TTC549 (cell line): ENCODE measurements at regions not wholly inside any gene's neighbourhood (a gene's known extent, or its start where the extent isn't known, plus 50 kb on each side); places are given as distances from the start of the nearest gene placed in this dataset.
A peak's percentile ranks its signal among the peaks of the same experiment; 100 is the strongest.
"Not testable (repeated sequence)": the region's sequence is repeated elsewhere in the genome, so short reads cannot be mapped to it uniquely, and the experiment has no call there.

Experiments used
- FAIRE-seq: peaks from 2 replicates; lab custom pipeline; 2012; peaks lifted over from hg19 to GRCh38; lab: Jason Lieb, UNC

DNA sequence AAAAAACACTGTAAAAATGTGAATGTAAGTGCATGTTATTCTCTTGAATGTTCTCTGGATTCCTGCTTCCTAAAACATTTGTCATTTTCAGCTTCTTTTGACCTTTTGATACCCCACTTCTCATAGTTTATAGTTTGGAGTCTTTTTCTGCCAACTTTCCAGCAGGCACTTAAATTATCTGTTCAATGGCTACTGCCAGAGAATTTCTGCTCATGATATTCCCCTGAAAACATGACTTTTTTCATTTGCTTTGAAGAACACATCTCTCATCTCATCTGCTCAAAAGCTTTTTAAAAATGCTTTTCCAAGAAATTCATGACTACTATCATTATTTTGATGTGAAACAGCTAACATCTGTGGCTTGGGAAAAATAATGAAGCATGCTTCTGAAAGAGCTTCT is 269.7 kb upstream of the PCDH7 start:
- no peak for FAIRE-seq

- FAIRE-seq, result no peak
Observed at GRCh38 chr4:30454504-30454903, 265.7 kb upstream of the PCDH7 start.

DNA sequence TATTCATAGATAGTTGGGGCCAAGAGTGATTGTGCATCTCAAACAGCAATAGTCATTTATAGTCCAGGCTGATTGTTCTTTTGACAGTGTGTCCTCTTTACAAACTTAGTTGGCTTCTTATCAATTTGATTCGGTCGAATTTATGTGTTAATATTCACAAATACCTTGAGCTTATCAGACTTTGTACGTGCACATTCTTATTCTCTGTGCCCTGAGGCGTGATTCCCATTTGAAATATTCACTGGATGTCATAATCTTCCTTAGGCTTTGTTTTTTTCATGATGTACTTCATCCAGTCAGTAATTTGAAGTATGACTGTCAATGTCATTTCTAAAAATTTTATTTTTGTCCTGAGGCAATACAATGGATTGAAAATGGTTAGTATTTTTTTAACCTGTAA is 263.5 kb upstream of the PCDH7 start:
- no peak for FAIRE-seq

DNA sequence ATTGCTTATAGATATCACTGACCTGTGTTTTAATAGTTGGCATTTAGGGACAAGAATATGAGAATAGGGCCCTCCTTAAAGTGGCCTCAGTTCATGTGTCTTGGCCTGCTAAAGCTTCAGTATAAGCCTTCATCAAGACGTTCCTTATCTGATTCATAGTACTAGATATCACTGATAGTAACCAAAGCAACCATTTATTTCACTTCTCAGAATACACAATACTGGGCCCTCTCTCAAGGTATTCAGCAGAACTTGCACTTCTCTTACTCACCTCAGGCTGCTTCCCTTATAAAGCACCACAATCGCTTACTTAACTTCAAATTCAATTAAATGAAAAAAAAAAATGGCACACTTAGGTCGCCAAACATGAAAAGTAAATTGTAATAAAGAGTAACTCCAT is 259.4 kb upstream of the PCDH7 start:
- FAIRE-seq, result no peak

GRCh38 chr4:30461218-30461617 is 259.0 kb upstream of the PCDH7 start:
- no peak for FAIRE-seq

- FAIRE-seq, result no peak
Observed at GRCh38 chr4:30462445-30463090, 257.6 kb upstream of the PCDH7 start.

DNA sequence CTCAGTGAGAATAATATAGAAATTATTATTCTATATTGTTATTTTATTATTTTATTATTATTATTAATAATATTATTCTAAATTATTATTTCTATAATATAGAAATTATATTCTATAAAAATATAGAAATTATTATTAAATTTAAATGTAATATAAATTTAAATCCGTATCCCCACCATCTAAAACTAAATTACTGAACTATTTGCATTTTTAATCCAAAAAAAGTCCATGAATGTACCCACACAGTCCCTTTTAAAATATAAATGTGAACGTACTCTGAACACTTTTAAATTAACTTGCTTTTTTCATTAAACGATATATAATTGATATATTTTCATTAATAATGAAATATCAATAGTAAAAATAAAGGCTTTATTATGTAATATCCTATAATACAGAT is 248.3 kb upstream of the PCDH7 start:
- peak; percentile 89 for FAIRE-seq

DNA sequence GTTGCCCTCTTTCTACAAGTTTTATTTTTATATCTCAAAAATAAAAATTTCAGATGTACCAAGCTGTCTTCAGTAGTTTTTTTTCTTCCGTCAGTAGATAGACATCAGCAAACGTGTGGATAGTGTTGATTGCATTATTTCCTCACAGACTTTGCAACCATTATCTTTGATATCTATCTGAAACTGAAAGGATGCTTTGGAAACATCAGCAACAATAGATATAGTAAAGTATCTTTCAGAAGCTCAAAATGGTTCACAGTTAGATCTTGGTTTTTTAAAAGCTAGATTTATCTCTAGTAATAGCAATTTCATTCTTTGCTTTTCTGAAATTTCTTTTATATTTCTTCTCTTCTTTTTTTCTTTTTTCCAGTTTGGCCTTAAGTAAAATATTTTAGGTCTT is 246.9 kb upstream of the PCDH7 start:
- FAIRE-seq, result no peak

- FAIRE-seq, result no peak
Observed at GRCh38 chr4:30495251-30495650, 224.9 kb upstream of the PCDH7 start.

GRCh38 chr4:30495651-30496310 is 224.4 kb upstream of the PCDH7 start:
- FAIRE-seq, result no peak

DNA sequence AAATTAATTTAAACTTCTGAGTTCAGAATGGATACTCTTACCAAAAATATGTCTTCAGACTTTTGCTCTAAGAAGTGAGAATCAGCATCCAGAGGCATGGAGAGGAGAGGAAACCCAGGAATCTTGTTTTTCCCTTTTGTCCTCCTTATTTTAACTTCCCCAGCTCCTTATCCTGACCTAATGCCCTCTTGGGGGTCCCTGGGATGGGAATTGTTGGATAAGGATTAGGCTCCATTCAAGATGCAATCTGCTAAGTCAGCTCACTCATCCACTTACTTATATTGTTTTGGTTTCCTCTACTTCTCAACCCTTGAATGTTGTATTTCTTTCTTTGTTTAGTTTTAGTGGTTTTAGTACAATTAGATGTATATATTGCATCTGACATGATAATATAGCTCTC is 208.4 kb upstream of the PCDH7 start:
- FAIRE-seq, result no peak

DNA sequence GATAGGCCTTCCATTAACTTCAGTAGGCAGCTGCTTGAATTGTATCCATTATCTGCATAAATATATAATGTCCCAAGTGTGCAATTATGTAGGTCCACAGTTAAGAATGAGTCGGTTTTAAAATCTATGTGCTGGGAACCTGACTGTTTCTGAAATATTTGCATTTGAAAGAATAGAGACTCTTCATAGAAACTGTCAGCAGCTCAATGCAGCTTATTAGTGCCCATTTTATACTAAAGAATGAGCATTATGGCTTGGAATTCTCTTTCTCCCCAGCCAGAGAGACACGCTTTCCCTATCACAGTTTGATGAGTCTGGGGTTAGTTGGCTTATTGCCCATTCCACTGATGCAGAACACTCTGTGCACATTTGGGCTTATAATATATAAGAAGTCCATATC is 202.0 kb upstream of the PCDH7 start:
- FAIRE-seq, result no peak

- no peak for FAIRE-seq
Observed at GRCh38 chr4:30525662-30526315, 194.4 kb upstream of the PCDH7 start.

DNA sequence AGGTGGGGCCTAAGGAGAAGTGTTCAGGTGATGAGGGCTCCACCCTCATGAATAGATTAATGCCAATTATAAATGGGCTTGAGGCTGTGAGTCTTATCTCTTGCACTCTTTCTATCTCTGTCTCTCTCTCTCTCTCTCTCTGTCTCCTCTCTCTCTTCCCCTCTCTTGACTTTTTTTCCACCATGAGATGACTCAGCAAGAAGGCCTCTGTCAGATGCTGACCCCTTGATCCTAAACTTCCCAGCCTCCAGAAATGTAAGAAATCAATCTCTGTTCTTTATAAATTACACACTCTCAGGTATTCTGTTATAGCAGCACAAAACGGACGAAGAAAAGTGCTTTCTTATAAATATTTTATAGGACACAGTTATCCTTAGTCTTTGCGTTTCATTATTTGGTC is 184.9 kb upstream of the PCDH7 start:
- no peak for FAIRE-seq

DNA sequence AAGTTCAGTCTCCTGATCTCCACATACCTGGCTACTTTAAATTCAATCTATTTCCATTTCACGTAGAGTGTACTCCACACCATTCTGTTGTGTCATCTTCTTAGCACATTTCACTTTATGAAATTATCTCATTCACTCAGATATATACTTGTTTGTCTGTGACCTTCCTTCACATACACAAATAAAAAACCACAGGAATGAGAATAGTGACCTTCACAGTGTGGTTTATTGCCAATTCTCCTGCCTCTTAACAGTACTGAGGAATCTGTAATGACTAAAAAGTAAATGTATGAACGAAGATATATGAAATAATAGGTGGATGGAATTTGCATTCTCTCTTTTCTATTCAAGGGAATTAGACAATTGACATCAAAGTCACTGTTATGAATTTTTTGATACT is 183.9 kb upstream of the PCDH7 start:
- no peak for FAIRE-seq

DNA sequence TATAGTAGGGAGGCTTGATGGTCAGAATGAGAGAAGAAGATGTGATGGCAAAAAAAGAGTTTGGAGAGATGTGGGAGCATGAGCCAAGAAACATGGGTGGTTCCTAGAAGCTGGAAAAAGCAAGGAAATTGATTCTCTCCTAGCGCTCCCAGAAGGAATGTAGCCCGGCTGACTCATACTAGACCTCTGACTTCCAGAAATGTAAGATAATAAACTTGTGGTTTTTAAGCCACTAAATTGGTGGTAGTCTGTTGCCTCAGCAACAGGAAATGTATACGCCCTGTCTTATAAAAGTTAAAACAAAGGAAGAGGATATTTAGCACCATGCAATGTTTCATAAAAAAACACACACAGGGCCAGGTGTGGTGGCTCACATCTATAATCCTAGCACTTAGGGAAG is 182.7 kb upstream of the PCDH7 start:
- no peak for FAIRE-seq

DNA sequence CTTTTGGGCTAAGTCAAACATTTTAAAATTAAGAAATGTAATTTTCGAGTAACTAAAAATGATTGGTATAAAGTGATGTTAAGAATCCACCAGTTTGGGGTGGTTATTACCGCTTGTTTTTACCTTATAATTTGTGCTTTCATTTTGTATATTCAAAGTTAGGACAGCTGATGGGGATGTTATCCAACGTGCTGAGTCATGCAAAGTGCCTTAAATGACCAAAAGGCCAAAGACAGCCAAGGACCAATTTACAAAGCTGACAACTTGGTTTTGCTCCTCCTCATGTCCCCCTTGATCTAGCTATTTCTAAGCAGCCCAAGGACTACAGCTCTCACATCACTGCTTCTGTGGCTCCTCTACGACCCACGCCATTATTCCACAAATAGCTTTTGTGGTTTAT is 181.4 kb upstream of the PCDH7 start:
- no peak for FAIRE-seq

DNA sequence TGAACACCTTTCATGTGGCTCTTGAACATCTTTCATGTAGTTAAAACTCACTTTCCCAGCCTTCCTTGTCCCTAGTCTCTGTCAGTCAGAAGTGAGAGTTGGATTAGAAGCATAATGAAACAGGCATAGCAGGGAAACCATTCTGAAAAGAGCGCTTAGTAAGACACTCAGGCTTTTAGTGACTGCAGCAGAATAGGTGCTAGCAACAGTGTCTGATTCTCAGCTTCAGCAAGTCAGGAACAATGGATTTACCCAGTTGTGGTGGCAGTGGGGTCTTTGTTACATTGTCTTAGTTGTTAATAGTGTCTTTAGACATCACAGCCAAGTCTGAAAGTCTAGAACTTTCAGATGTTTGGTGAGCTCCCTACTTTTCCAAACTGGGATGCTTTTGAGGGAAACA is 177.1 kb upstream of the PCDH7 start:
- no peak for FAIRE-seq

DNA sequence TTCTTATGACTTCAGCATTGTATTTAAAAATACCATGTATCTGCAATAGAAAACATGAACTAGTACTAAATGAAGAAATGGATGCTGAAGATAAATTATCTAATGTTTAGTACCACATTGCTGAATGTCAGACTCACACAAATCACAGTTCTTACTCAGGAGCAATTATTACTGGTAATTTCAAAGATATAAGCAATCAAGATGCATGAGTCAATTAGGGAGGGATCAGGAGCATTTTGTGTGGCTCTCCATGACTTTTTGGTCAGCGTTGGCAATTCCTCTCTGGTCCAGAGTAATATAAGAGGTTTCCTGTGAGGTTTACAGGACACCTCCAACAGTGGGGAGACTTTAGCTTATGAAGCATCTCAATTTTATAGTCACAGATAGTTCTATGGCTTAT is 167.0 kb upstream of the PCDH7 start:
- FAIRE-seq, result no peak

- FAIRE-seq, result no peak
Observed at GRCh38 chr4:30553706-30554105, 166.5 kb upstream of the PCDH7 start.

- FAIRE-seq, result no peak
Observed at GRCh38 chr4:30555775-30556174, 164.4 kb upstream of the PCDH7 start.

DNA sequence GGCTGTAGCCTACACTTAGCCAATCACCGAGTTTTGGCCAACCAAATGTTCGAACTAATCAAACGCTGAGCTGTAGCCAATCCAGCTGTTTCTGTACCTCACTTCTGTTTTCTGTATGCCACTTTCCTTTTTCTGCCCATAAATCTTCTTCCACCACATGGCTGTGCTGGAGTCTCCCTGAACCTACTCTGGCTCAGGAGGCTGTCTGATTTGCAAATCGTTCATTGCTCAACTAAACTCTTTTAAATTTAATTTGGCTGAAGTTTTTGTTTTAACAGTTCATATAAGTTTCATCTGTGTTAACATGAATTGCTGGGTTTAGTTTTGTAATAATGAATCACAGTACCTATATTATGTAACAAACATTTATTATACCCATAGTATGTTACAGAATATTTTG is 160.7 kb upstream of the PCDH7 start:
- no peak for FAIRE-seq

- FAIRE-seq, result no peak
Observed at GRCh38 chr4:30586850-30587249, 133.3 kb upstream of the PCDH7 start.

DNA sequence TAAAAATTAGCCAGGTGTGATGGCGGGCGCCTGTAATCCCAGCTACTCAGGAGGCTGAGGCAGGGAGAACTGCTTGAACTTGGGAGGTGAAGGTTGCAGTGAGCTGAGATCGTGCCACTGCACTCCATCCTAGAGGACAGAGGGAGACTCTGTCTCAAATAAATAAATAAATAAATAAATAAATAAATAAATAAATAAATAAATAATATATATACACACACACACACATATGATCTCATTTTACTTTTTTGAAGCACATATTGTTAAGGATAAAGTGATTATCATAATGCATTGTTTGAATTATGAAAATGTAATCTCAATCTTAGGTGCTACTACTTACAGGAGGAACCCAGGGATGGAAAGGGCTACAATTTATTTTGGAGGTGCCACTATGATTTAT is 130.5 kb upstream of the PCDH7 start:
- FAIRE-seq, result not testable (repeated sequence)
